Right hindlimb (tissue), 1 donor: ENCODE measurements at regions not wholly inside any gene's neighbourhood (a gene's known extent, or its start where the extent isn't known, plus 50 kb on each side); places are given as distances from the start of the nearest gene placed in this dataset.

Experiments used
- DNase-seq: peaks from one replicate; pipeline ENCODE4 v3.0.0-alpha.2; 2018

DNA sequence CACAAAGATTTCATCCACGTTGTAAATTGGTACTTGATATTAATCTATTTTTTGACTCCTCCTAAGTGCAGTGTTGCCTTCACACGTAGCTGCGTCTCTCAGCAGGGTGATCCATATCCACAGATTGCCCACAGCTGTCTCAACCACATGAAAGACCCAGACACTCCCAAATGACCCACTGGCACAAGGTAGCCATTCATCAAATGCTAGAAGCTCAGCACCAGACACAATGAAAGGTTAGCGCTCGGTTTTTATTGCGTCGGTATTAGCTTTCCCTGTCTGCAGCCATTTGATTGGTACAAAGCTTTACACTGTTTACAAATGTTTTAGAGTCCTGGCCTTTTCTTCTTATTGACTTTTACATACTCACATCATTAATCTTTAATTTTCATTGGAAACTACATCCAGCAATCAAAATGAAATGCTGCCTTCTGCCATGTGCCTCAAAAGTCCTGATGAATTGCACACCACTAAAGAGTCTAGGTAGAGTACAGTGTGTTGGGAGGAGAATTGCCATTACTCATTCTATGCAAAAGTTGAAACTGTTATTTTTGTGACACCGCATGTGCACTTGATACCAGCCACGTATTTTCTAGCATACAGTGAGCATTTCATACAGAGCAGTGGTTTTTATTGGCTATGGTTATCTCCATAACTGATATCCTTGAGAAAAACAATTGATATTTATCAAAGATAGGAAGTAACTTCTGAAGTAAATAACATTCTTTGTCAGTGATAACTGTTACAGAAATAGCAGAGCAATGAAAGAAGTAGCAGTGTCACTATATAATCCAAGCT, 127.3 kb upstream of the NUDT7 start:
- DNase-seq = no peak

DNA sequence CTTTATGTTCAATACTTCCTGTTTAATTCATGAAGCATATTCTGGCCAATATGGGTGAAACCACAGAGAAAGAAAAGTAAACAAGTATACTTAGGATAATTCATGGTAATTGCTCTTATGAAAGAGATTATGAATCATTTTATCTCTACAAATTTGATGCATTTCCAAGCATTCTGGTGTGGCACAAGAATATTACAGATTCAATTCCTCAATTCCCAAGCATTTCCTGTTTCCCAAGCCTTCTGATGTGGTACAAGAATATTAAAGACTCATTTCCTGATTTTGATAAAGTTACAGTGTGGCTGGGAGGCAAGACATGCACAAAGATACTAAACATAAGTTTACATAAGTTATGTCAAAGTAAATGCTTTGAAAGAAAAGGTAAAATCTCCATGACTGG, 126.1 kb upstream of the NUDT7 start:
- DNase-seq = no peak

DNA sequence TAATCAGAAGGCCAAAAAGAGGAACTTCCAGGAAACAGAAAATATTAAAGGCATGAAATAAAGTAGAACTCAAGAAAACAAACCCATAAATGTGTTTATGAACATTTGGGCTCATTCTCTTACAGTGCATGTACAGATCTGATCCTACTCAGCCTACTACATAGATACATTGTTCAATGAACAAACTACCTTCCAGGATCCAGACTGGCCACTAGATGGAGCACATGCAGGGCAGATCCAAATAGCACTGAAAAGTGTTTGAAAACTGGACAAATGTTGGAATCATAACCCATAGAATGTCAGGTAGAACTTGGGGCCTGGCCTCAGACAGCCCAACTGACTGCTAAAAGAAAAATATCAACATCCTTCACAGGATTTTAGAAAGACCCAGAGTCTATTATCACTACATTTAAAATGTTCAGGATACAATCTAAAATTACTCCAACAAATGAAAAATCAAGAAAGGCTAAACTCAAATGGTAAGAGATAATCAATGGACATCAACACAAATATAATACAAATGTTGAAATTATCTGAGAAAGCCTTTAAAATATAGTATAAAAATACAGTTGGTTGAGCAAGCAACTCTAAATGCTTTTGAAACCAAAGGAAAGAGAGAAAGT, 122.4 kb upstream of the NUDT7 start:
- peak; percentile 40 for DNase-seq

- DNase-seq = no peak
Measured at GRCh38 chr16:77600555-77600954, 121.8 kb upstream of the NUDT7 start.

- DNase-seq = no peak
Measured at GRCh38 chr16:77603656-77604055, 118.7 kb upstream of the NUDT7 start.

- DNase-seq = no peak
Measured at GRCh38 chr16:77610496-77610895, 111.8 kb upstream of the NUDT7 start.

DNA sequence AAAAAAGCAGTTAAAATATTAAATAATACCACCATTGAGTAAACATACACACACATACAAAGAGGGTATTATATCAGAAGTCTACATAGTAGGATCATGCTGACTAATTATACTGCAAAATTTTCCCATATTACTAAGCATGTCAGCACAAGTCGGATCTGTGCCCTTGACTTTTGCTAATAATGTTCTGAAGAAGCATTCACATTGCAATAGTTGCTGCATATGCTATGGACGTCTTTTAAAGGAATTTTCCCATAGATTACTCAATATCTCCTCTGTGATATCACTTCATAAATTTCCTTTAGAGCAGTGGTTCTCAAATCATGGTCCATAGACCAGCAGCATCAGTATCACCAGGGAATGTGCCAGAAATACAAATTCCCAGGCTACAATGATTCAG, 110.9 kb upstream of the NUDT7 start:
- DNase-seq = no peak

DNA sequence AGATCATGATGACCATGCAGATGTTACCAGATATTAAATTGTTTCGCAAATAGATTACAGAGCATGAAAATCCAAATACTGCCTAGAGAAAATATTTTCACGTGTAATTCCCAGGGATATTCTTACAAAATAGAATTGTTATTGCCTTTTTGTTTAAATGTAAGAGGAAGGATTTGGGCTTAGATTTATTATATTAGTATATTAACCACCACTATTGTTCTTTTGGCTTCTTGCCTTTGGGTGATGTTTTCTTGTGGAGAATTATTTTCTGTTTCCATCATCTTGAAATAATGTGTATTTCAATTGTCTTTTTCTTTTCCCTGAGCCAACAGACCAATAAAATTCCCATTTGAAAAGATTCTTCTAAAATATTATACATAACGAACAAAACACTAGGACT, 109.7 kb upstream of the NUDT7 start:
- no peak for DNase-seq

GRCh38 chr16:77613095-77613494, 109.2 kb upstream of the NUDT7 start:
- DNase-seq = no peak

GRCh38 chr16:77617553-77617952, 104.8 kb upstream of the NUDT7 start:
- no peak for DNase-seq

- DNase-seq = no peak
Measured at GRCh38 chr16:77617996-77618395, 104.3 kb upstream of the NUDT7 start.

DNA sequence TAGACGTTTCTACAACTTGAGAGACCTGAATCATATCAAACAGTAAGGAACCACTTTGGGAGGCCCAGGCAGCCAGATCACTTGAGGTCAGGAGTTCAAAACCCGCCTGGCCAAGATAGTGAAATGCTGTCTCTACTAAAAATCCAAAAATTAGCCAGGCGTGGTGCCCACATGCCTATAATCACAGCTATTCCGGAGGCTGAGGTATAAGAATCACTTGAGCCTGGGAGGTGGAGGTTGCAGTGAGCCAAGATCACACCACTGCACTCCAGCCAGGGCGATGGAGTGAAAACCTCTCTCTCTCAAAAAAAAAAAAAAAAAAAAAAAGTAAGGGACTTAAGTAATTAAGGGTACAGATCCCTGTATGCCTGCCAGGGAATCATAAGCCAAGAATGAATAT, 103.4 kb upstream of the NUDT7 start:
- no peak for DNase-seq

DNA sequence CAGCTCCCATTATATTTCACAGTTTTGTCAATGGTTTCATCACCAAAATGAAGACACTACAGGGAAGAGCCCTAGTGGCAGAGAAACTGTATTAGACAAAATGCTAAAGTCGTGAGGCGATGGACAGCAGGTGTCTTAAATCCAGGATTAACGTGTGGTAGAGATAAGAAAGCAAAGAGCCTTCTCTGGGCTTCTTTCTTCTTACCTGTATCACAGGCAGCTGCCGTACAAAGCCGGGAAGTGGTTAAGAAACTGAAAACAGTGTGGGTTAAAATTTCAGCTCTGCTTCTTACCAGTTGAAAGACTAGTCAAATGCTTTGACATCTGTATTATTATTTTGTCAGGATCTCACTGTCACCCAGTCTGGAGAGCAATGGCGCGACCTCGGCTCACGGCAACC, 98.2 kb upstream of the NUDT7 start:
- DNase-seq = no peak

GRCh38 chr16:77636615-77637014, 85.7 kb upstream of the NUDT7 start:
- DNase-seq = no peak

DNA sequence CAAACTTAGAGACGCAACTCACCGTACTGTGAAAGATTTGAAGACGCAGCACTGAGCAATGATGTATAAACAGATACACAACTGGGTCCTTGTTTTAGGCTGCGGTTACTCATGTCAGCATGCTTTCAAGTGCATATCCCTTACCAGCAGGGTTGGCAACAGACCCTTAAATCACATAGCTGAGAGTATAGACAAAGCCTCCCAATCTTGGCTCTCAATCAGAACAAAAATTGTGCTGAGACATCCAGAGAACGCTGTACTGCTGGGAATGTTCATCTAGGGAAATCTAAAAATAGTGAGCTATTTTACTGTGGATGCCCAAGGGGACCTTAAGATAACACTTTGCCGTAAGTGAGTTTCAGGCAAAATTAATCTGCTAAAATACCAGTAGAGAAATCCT, 84.4 kb upstream of the NUDT7 start:
- DNase-seq = peak; percentile 36

DNA sequence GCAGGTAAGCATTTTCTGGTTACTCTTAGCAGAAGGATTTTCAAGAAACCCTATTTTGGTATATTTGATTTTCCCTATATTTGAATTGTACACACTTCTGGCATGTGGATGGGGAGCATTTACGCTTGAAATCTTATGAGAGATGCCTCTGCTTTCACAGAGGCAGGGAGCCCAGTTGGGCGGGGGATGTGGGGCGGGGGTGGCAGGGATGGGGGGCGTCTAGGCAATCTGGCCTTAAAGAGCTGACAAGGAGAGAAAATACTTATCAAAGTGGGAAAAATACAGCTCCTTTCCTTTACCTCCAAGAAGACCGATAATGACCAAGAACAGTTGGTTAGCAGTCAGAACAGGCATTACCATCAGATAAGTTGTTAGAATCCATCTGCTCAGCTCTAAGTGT, 79.1 kb upstream of the NUDT7 start:
- DNase-seq = no peak

DNA sequence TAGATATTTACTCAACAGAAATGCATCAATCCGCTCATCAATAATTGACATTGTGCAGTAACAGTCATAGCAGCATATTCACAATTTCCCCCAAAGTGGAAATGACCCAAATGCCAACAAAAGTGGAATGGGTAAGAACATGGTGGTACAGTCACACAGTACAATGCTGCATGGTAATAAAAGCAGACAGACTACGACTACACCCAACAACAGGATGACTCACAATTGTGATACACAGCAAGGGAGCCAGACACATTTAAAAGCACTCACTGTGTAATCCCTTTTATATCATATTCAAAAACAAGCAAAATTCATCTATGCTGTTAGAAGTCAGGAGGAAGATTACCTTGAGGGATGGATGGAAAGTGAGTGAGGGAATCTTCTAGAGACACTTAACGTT, 76.5 kb upstream of the NUDT7 start:
- DNase-seq = no peak

DNA sequence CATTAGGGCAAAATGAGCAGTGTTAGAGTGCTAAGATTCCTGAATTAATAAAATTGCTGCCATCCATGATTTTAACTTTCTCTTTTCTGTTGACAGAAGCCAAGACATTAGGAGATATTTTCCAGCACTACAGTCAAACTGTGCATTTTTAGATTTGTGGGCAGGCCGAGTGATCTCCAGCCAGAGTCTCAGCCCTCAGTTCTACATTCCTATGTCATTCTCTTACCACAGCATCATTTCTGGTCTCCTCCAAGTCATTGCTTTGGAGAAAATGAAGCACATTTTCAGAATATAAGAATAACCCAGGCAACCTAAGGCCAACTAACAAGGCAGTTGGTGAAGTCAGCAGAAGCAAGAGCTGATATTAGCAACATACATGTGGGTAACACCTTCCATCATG, 74.6 kb upstream of the NUDT7 start:
- peak; percentile 42 for DNase-seq

DNA sequence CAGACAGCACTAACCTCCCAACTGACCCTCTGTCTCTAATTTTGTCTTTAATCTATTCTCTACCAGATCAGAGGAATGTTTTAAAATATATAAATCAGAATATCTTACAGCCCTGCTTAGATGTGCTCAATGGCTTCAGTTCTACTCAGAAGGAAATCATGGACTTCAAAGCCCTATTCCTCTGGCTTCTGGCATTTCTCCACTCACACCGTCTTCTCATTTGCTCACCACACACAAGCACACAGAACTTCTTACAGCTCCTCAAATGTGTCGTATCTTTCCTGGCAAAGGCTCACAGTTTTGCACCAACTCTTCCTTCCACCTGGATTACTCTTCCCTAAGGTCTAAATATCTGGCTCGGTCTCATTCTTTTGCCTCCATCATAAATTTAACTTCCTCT, 71.6 kb upstream of the NUDT7 start:
- no peak for DNase-seq

- DNase-seq = no peak
Measured at GRCh38 chr16:77652399-77652798, 69.9 kb upstream of the NUDT7 start.

GRCh38 chr16:77657016-77657415, 65.3 kb upstream of the NUDT7 start:
- DNase-seq = no peak

- peak; percentile 30 for DNase-seq
Measured at GRCh38 chr16:77660311-77660710, 62.0 kb upstream of the NUDT7 start.

DNA sequence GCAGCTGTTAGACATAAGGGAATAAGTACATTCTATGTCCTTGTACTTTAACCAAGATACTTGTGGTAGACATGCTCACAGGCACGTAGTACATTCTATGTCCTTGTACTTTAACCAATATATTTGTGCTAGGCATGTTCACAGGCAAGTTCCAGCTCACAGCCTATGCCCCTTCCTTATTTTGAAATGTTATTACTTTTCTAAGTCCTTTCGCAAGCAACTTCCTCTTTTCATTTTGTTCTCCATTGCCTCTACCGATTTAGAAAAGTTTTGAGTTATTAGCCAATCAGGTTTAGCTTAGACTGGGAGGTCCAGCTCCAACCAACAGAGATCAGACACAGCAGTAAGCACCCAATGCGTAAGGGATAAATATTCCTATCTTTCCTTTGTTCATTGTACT, 60.1 kb upstream of the NUDT7 start:
- no peak for DNase-seq

- DNase-seq = no peak
Measured at GRCh38 chr16:77663711-77664110, 58.6 kb upstream of the NUDT7 start.

DNA sequence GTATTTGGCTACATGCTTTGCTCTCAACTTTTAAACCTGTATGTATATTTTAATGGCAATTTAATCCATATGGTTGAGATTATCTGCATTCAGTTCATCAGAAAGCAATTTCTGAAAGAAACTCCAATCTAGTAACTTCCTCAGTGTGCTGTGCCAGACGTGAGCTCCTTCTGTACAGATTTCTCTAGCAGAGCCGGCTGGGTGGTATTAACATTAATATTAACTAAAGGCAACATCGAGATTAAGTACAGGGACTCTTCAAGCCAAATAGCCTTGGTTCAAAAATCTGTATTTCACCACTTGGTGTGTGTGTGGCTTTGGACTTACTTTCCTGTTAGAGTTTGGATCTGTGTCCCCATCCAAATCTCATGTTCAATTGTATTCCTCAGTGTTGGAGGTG, 55.5 kb upstream of the NUDT7 start:
- no peak for DNase-seq
